Trophoblast cell (in vitro differentiated cells and primary cell): ENCODE measurements at regions not wholly inside any gene's neighbourhood (a gene's known extent, or its start where the extent isn't known, plus 50 kb on each side); places are given as distances from the start of the nearest gene placed in this dataset.

Source experiments
- DNase-seq, 2 donors: peaks; one replicate each; pipeline ENCODE4 v3.0.0-alpha.2; 2016
- H2AFZ ChIP-seq: 2 replicates; pipeline ENCODE4 v1.6.1; 2013; ENCODE audit warnings: low read length, moderate library complexity, mild to moderate bottlenecking; ENCODE audit not compliant: insufficient read depth, poor library complexity
- H2AK5ac ChIP-seq: 2 replicates; pipeline ENCODE4 v1.6.1; 2013; ENCODE audit warnings: mild to moderate bottlenecking, low read length
- H2BK120ac ChIP-seq: 2 replicates; pipeline ENCODE4 v1.6.1; 2013; ENCODE audit warnings: low read length, mild to moderate bottlenecking, moderate library complexity; ENCODE audit not compliant: insufficient read depth, poor library complexity
- H2BK12ac ChIP-seq: 2 replicates; pipeline ENCODE4 v1.6.1; 2013; ENCODE audit warnings: mild to moderate bottlenecking, low read length, moderate library complexity
- H2BK5ac ChIP-seq: 2 replicates; pipeline ENCODE4 v1.6.1; 2013; ENCODE audit warnings: low read length, low read depth, moderate library complexity, mild to moderate bottlenecking; ENCODE audit not compliant: poor library complexity
- H3K14ac ChIP-seq: 2 replicates; pipeline ENCODE4 v1.6.1; 2013; ENCODE audit warnings: mild to moderate bottlenecking, low read length
- H3K18ac ChIP-seq: 2 replicates; pipeline ENCODE4 v1.6.1; 2013; ENCODE audit warnings: mild to moderate bottlenecking, low read length
- H3K23ac ChIP-seq: 2 replicates; pipeline ENCODE4 v1.6.1; 2013; ENCODE audit warnings: low read length
- H3K27ac ChIP-seq: 2 replicates; pipeline ENCODE4 v1.5.1; 2013; ENCODE audit warnings: low read depth, mild to moderate bottlenecking, inconsistent platforms, low read length, moderate library complexity
- H3K27me3 ChIP-seq: 2 replicates; pipeline ENCODE4 v1.6.1; 2013; ENCODE audit warnings: inconsistent platforms, mild to moderate bottlenecking, low read length, moderate library complexity; ENCODE audit not compliant: insufficient read depth
- H3K36me3 ChIP-seq, 2 experiments: 1 replicate in 1 of 2; 2 replicates in 1 of 2; pipeline ENCODE4 v1.6.1; 2013; ENCODE audit warnings: low read length in 2 of 2, mild to moderate bottlenecking in 2 of 2, moderate library complexity in 1 of 2; ENCODE audit not compliant: insufficient read depth in 2 of 2, control insufficient read depth in 1 of 2
- H3K4ac ChIP-seq: 2 replicates; pipeline ENCODE4 v1.6.1; 2013; ENCODE audit warnings: low read depth, mild to moderate bottlenecking, low read length, moderate library complexity
- H3K4me1 ChIP-seq, 2 experiments: 1 replicate in 1 of 2; 2 replicates in 1 of 2; pipeline ENCODE4 v1.6.1; 2013; ENCODE audit warnings: low read length in 2 of 2, mild to moderate bottlenecking in 2 of 2, moderate library complexity in 1 of 2; ENCODE audit not compliant: insufficient read depth in 2 of 2, control insufficient read depth in 1 of 2
- H3K4me2 ChIP-seq: 2 replicates; pipeline ENCODE4 v1.6.1; 2013; ENCODE audit warnings: inconsistent platforms, mild to moderate bottlenecking, low read length, moderate library complexity
- H3K4me3 ChIP-seq: 2 replicates; pipeline ENCODE4 v1.5.1; 2013; ENCODE audit warnings: mild to moderate bottlenecking, low read depth, low read length, inconsistent platforms
- H3K79me1 ChIP-seq: one replicate; pipeline ENCODE4 v1.6.1; 2013; ENCODE audit warnings: low read length
- H3K79me2 ChIP-seq: 2 replicates; pipeline ENCODE4 v1.6.1; 2013; ENCODE audit warnings: low read length, mild to moderate bottlenecking; ENCODE audit not compliant: control insufficient read depth, insufficient read depth, poor library complexity
- H3K9ac ChIP-seq: 2 replicates; pipeline ENCODE4 v1.6.1; 2013; ENCODE audit warnings: mild to moderate bottlenecking, low read length
- H3K9me3 ChIP-seq: 2 replicates; pipeline ENCODE4 v1.6.1; 2013; ENCODE audit warnings: low read depth, mild to moderate bottlenecking, control low read depth, inconsistent platforms, low read length; ENCODE audit not compliant: insufficient read depth
- H4K12ac ChIP-seq: 2 replicates; pipeline ENCODE4 v1.6.1; 2013; ENCODE audit warnings: low read depth, mild to moderate bottlenecking, low read length, moderate library complexity
- H4K8ac ChIP-seq: 2 replicates; pipeline ENCODE4 v1.6.1; 2013; ENCODE audit warnings: low read depth, mild to moderate bottlenecking, low read length, moderate library complexity
- H4K91ac ChIP-seq: one replicate; pipeline ENCODE4 v1.6.1; 2013; ENCODE audit warnings: low read depth, mild to moderate bottlenecking, low read length, moderate library complexity
- WGBS: extraction: QIAGEN DNeasy Blood & Tissue Kit; methylation state at CpG from one replicate; pipeline ENCODE4 v1.1.7; 2013; ENCODE audit warnings: missing lambda C conversion rate; ENCODE audit not compliant: insufficient read length, insufficient coverage; ENCODE audit errors: extremely low coverage; 5-methylcytosine and 5-hydroxymethylcytosine counted together

- H4K8ac ChIP-seq, result no peak overlapping the region
Observed at GRCh38 chr1:62941780-62942179, 157.8 kb downstream of the ATG4C start.

GRCh38 chr1:62946511-62946910 lies 162.6 kb downstream of the ATG4C start:
- no peak overlapping the region for H3K14ac ChIP-seq
- H3K4me3 ChIP-seq, result no peak overlapping the region
- no peak overlapping the region for H2AFZ ChIP-seq
- H3K4ac ChIP-seq, result no peak overlapping the region
- no peaks in the 10 kb centered on the region for H3K27me3 ChIP-seq
- no peak overlapping the region for H3K9ac ChIP-seq
- H2BK12ac ChIP-seq, result no peak overlapping the region
- H3K23ac ChIP-seq, result no peak overlapping the region
- H3K79me2 ChIP-seq, result no peaks in the 10 kb centered on the region
- no peak overlapping the region for H2AK5ac ChIP-seq
- no peaks in the 10 kb centered on the region for H3K36me3 ChIP-seq
- no peak overlapping the region for H4K91ac ChIP-seq
- no peak overlapping the region for H2BK120ac ChIP-seq
- no peak overlapping the region for H3K27ac ChIP-seq
- H3K9me3 ChIP-seq, result no peaks in the 10 kb centered on the region
- H4K12ac ChIP-seq, result no peak overlapping the region
- no peak overlapping the region for H4K8ac ChIP-seq
- no peak overlapping the region for H3K18ac ChIP-seq
- H3K79me1 ChIP-seq, result no peaks in the 10 kb centered on the region
- H3K4me2 ChIP-seq, result no peak overlapping the region
- H3K4me1 ChIP-seq, result no peaks in the 10 kb centered on the region
- H2BK5ac ChIP-seq, result no peak overlapping the region
- WGBS, result no CpG with 5 or more reads among the region's 5 CpGs
- DNase-seq, result no peak

More at GRCh38 chr1:62941780-62942179, 157.8 kb downstream of the ATG4C start:
- Histone ChIP-seq H3K4ac (no peak overlapping the region), H2AFZ (no peak overlapping the region), H3K36me3 (no peaks in the 10 kb centered on the region), H2BK12ac (no peak overlapping the region), H3K14ac (no peak overlapping the region), H3K9me3 (no peaks in the 10 kb centered on the region), H4K12ac (no peak overlapping the region), H3K4me2 (no peak overlapping the region), H2BK5ac (no peak overlapping the region), H3K23ac (no peak overlapping the region), H3K27ac (no peak overlapping the region), H3K4me1 (no peaks in the 10 kb centered on the region), H3K79me1 (no peaks in the 10 kb centered on the region), H3K27me3 (no peaks in the 10 kb centered on the region), H2BK120ac (no peak overlapping the region), H3K4me3 (no peak overlapping the region), H3K79me2 (no peaks in the 10 kb centered on the region), H2AK5ac (no peak overlapping the region), H3K9ac (no peak overlapping the region), H4K91ac (no peak overlapping the region), H3K18ac (no peak overlapping the region)
- no peak for DNase-seq
- WGBS, result no CpG with 5 or more reads among the region's 2 CpGs

- Histone ChIP-seq H3K23ac (no peak overlapping the region), H2BK120ac (no peak overlapping the region), H2BK12ac (no peak overlapping the region), H4K12ac (no peak overlapping the region), H3K79me2 (no peaks in the 10 kb centered on the region), H3K4me2 (no peak overlapping the region), H2AFZ (no peak overlapping the region), H2AK5ac (no peak overlapping the region), H3K4me1 (no peaks in the 10 kb centered on the region), H3K18ac (no peak overlapping the region), H3K27me3 (no peaks in the 10 kb centered on the region), H4K8ac (no peak overlapping the region), H3K9ac (no peak overlapping the region), H2BK5ac (no peak overlapping the region), H3K4ac (no peak overlapping the region), H4K91ac (no peak overlapping the region), H3K9me3 (no peaks in the 10 kb centered on the region), H3K4me3 (no peak overlapping the region), H3K36me3 (no peaks in the 10 kb centered on the region), H3K79me1 (no peaks in the 10 kb centered on the region), H3K14ac (no peak overlapping the region), H3K27ac (no peak overlapping the region)
- DNase-seq, result no peak
- no CpG with 5 or more reads among the region's 3 CpGs for WGBS
Observed at GRCh38 chr1:62951428-62951827, 167.5 kb downstream of the ATG4C start.

- Histone ChIP-seq H4K91ac (no peak overlapping the region), H2AK5ac (no peak overlapping the region), H4K12ac (no peak overlapping the region), H3K4me2 (no peak overlapping the region), H3K4me1 (no peaks in the 10 kb centered on the region), H3K4ac (no peak overlapping the region), H2BK12ac (no peak overlapping the region), H3K79me2 (no peaks in the 10 kb centered on the region), H3K27me3 (no peaks in the 10 kb centered on the region), H3K36me3 (no peaks in the 10 kb centered on the region), H3K18ac (no peak overlapping the region), H3K4me3 (no peak overlapping the region), H3K27ac (no peak overlapping the region), H2BK120ac (no peak overlapping the region), H3K9ac (no peak overlapping the region), H4K8ac (no peak overlapping the region), H3K14ac (no peak overlapping the region), H2AFZ (no peak overlapping the region), H3K79me1 (no peaks in the 10 kb centered on the region), H3K23ac (no peak overlapping the region), H3K9me3 (no peaks in the 10 kb centered on the region), H2BK5ac (no peak overlapping the region)
- DNase-seq, result no peak
- WGBS, result no CpG with 5 or more reads among the region's 1 CpG
Observed at GRCh38 chr1:62952596-62952995, 168.7 kb downstream of the ATG4C start.
